A673 (cell line): ENCODE measurements at regions not wholly inside any gene's neighbourhood (a gene's known extent, or its start where the extent isn't known, plus 50 kb on each side); places are given as distances from the start of the nearest gene placed in this dataset.
A peak's percentile ranks its signal among the peaks of the same experiment; 100 is the strongest.

ENCODE experiments used
- BruUV-seq: library from RNA; stranded (reverse); fragments of 400-500 nt; replicated peaks from 2 replicates; lab custom pipeline; 2021; lab: Mats Ljungman, UMichigan
- CTCF ChIA-PET: fragments of 300-600 bp; sonication (Branson Sonifier 250); formaldehyde crosslinking; loops from one replicate; lab custom pipeline; 2022; ENCODE audit warnings: antibody characterized with exemption; lab: Charles Lee
- POLR2A ChIA-PET: fragments of 300-600 bp; sonication (Branson Sonifier 250); formaldehyde crosslinking; loops from one replicate; lab custom pipeline; 2022; ENCODE audit warnings: antibody characterized with exemption; ENCODE audit not compliant: low non-redundant PET; lab: Charles Lee
- DNase-seq: peaks from one replicate; pipeline ENCODE4 v3.0.0-alpha.2; 2015; ENCODE audit warnings: low spot score
- H3K27ac ChIP-seq: fragments of 200-600 bp; sonication (generic); 2 replicates; pipeline ENCODE4 v1.5.1; 2016; ENCODE audit warnings: mixed run types, low read depth, mild to moderate bottlenecking, mixed read lengths, antibody characterized with exemption, low read length; ENCODE audit not compliant: poor library complexity, severe bottlenecking
- H3K27me3 ChIP-seq: fragments of 200-600 bp; sonication (generic); replicated peaks from 2 replicates; pipeline ENCODE4 v1.6.1; 2017; ENCODE audit warnings: mixed run types, low read depth, mild to moderate bottlenecking, mixed read lengths, antibody characterized with exemption, low read length; ENCODE audit not compliant: insufficient read depth, poor library complexity
- H3K36me3 ChIP-seq: fragments of 200-600 bp; sonication (generic); 2 replicates; pipeline ENCODE4 v1.6.1; 2016; ENCODE audit warnings: mixed run types, mild to moderate bottlenecking, mixed read lengths, antibody characterized with exemption, low read length; ENCODE audit not compliant: insufficient read depth, poor library complexity, severe bottlenecking
- H3K4me1 ChIP-seq: fragments of 200-600 bp; sonication (generic); 2 replicates; pipeline ENCODE4 v1.6.1; 2017; ENCODE audit warnings: mixed run types, mild to moderate bottlenecking, mixed read lengths, antibody characterized with exemption, low read length; ENCODE audit not compliant: insufficient read depth, poor library complexity, severe bottlenecking
- H3K4me3 ChIP-seq: fragments of 200-600 bp; sonication (generic); 2 replicates; pipeline ENCODE4 v1.5.1; 2016; ENCODE audit warnings: low read depth, mixed run types, mild to moderate bottlenecking, mixed read lengths, low read length; ENCODE audit not compliant: poor library complexity, severe bottlenecking
- H3K9me3 ChIP-seq: fragments of 200-600 bp; sonication (generic); 2 replicates; pipeline ENCODE4 v1.6.1; 2016; ENCODE audit warnings: mixed run types, low read depth, mild to moderate bottlenecking, mixed read lengths, antibody characterized with exemption, low read length; ENCODE audit not compliant: poor library complexity, severe bottlenecking
- CTCF ChIP-seq: fragments of 300-800, 200-600 bp; sonication (generic); conservative IDR thresholded peaks from 2 replicates; pipeline ENCODE4 v1.5.1; 2017; ENCODE audit warnings: low read depth, mild to moderate bottlenecking, antibody characterized with exemption, low read length, moderate library complexity, mixed read lengths
- EZH2 ChIP-seq: fragments of 200-600 bp; sonication (generic); IDR thresholded peaks from 2 replicates; pipeline ENCODE4 v1.6.1; 2017; ENCODE audit warnings: borderline replicate concordance, low read depth, mild to moderate bottlenecking, mixed read lengths, antibody characterized with exemption, low read length; ENCODE audit not compliant: poor library complexity, severe bottlenecking
- intact Hi-C: fragments of 100-400 bp; cut with micrococcal nuclease; formaldehyde crosslinking; loops from one replicate; pipeline ENCODE4 v1.10.0; 2022; ENCODE audit not compliant: unreplicated experiment

- CTCF ChIA-PET, result no interaction called here
- no peaks in the 10 kb centered on the region for H3K4me1 ChIP-seq
- H3K27ac ChIP-seq, result no peak overlapping the region
- intact Hi-C loops, result loop anchor here (5.0 to 10.0 kb wide), 2 partner anchors 464 to 1196 kb away; no protein-coding TSS in a partner anchor
- no peaks in the 10 kb centered on the region for H3K36me3 ChIP-seq
- POLR2A ChIA-PET, result no interaction called here
- H3K27me3 ChIP-seq, result peaks cover 5% of the 10 kb centered on the region
- H3K4me3 ChIP-seq, result no peak overlapping the region
- TF ChIP-seq CTCF (no peak), EZH2 (no peak)
- no peak for DNase-seq
- no peaks in the 10 kb centered on the region for H3K9me3 ChIP-seq
- no TSS peak for BruUV-seq
Measured at GRCh38 chr5:164010900-164011299, 505.5 kb downstream of the MAT2B start.

GRCh38 chr5:164012371-164012770, 507.0 kb downstream of the MAT2B start:
- ChIA-PET POLR2A (no interaction called here), CTCF (no interaction called here)
- DNase-seq, result no peak
- H3K27me3 ChIP-seq, result peaks cover 9% of the 10 kb centered on the region
- intact Hi-C loops, result loop anchor here (5.0 to 10.0 kb wide), 2 partner anchors 462 to 1195 kb away; no protein-coding TSS in a partner anchor
- no peaks in the 10 kb centered on the region for H3K36me3 ChIP-seq
- H3K27ac ChIP-seq, result no peak overlapping the region
- no peak overlapping the region for H3K4me3 ChIP-seq
- no peaks in the 10 kb centered on the region for H3K4me1 ChIP-seq
- H3K9me3 ChIP-seq, result no peaks in the 10 kb centered on the region
- no peak for TF ChIP-seq EZH2
- no peak for TF ChIP-seq CTCF
- no TSS peak for BruUV-seq

- no peaks in the 10 kb centered on the region for H3K4me1 ChIP-seq
- ChIA-PET CTCF (no interaction called here), POLR2A (no interaction called here)
- H3K27ac ChIP-seq, result no peak overlapping the region
- DNase-seq, result peak; percentile 71
- TF ChIP-seq CTCF (peak; percentile 63), EZH2 (no peak)
- intact Hi-C loops, result loop anchor here (1.0 to 10.0 kb wide), 3 partner anchors 462 to 1194 kb away; no protein-coding TSS in a partner anchor
- H3K9me3 ChIP-seq, result no peaks in the 10 kb centered on the region
- no peaks in the 10 kb centered on the region for H3K36me3 ChIP-seq
- peaks cover 15% of the 10 kb centered on the region for H3K27me3 ChIP-seq
- no peak overlapping the region for H3K4me3 ChIP-seq
- no TSS peak for BruUV-seq
Measured at GRCh38 chr5:164013077-164013670, 507.8 kb downstream of the MAT2B start.
